HG02840 (cell line): ENCODE measurements at regions not wholly inside any gene's neighbourhood (a gene's known extent, or its start where the extent isn't known, plus 50 kb on each side); places are given as distances from the start of the nearest gene placed in this dataset.
"Not testable (repeated sequence)": the region's sequence is repeated elsewhere in the genome, so short reads cannot be mapped to it uniquely, and the experiment has no call there.

Experiments
- ATAC-seq: cut with Tn5 transposase; IDR thresholded peaks from one replicate; pipeline ENCODE4 v1.9.1; 2021; ENCODE audit warnings: mild to moderate bottlenecking, moderate library complexity, moderate number of reproducible peaks; ENCODE audit not compliant: unreplicated experiment, low FRiP score

- no peak for ATAC-seq
Observed at GRCh38 chr6:19694697-19695096, 142.5 kb upstream of the ID4 start.

DNA sequence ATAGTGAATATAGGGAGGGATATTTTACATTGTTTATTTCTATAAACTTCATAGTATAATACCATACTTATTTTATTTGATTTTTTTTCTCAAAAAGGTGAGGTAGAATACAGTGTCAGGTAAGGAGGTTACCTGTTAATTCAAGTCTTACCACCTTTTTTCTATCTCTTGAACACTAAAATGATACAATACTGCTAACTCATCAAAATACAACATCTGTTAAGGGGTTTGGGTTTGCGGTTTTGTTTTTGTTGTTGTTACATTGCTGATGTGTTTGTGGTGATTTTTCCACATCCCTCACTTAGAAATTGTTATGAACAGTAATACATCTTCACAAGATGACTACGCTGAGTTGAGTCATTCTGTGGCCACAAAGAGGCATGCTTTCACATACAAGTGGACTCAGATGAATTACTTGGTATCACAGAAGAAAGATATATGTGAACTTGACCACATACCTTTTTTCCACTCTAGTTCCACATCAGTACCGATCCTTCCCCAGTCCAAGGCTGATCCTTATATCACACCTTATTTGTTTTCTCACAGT lies 139.4 kb upstream of the ID4 start:
- no peak for ATAC-seq

DNA sequence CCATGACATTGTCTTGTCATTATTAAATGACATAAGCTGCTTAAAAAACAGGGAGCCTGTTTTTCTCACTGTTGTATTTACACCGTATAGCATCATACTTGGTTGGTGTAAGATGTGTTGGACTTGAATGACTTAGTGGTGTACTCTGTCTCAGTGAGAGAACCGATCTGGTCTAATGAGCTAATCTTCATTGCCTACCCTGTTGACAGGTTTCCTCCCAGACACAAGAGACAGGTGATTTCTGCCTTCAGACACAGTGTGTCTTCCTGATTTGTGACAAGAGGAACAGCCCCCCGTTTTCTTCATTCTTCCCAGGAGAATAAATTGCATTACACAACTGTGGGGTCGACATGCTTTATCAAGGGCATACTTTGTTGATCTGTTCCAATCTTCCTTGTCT lies 137.2 kb upstream of the ID4 start:
- ATAC-seq = no peak

GRCh38 chr6:19705606-19706005 lies 131.6 kb upstream of the ID4 start:
- no peak for ATAC-seq

GRCh38 chr6:19712012-19712688 lies 125.0 kb upstream of the ID4 start:
- no peak for ATAC-seq

- no peak for ATAC-seq
Observed at GRCh38 chr6:19712998-19713397, 124.2 kb upstream of the ID4 start.

DNA sequence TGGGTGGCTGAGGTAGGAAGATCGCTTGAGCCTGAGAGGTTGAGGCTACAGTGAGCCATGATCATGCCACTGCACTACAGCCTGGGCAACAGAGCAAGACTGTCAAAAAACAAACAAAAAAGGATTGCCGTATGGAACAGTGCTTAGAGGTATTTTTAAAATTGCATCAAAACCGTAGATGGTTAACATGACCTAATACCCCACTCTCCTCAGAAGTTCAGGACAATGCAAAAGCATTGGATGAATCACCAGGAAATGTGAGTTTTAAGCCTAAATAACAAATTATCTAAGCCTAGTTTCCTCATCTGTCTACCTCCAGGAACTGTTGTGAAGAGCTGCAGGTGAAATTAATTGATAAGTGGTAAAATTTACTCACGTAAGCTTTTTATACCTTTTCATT lies 123.8 kb upstream of the ID4 start:
- ATAC-seq = no peak

DNA sequence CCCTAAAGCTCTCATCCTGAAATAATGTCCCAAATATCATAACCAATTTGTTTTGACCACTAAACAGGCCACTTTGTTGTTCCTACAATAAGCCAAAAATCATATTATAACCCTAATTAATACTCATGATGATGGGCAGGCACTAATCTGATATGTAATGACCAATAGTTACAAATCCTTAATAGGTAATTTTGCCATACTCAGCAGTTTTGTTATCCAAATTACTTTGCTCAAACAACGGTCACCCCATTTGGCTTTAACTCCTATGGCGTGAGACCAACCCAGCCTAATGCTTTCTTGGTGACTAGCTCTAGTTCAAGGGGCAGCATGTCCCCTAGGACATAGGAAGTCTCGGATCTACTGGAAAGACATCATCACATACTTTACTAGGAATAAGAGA lies 123.2 kb upstream of the ID4 start:
- no peak for ATAC-seq

GRCh38 chr6:19714434-19715166 lies 122.6 kb upstream of the ID4 start:
- ATAC-seq = no peak

DNA sequence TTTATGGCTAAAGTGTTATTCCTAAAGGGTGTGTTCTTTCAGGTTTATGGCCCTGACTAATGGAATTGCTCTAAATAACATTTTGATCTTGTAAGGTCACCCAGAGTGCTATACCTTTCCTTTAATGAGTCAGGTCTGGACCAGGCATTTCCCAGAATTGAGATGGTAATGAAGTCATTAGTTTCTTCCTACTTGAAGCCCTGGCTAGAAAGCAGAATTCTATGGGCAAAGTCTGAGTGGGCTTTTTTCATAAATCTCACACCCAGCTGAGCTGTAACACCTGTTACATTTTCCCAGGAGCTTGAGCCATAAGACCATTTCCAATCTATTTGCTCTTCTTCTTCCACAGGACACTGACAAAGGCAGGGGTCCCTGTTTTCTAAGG lies 122.0 kb upstream of the ID4 start:
- ATAC-seq = no peak

DNA sequence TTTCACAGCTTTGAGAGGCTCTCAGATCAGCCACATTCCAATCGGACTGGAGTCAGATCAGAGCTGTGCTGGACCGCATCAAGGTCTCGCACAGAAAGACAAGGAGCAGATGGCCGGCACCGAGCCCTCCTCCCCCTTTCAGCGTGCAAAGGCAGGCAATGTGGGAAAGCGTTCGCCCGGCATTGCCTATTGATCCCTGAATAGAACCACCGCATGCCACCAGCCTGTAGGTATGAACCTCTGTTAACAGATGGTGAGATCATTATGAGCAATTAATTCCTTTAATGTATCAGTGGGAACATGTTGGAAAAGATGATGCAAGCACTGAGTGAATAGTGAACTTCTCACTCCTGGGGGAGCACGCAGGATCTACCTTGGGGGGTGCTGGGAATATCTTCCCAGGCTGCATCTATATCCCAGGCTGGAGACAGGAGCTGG lies 117.5 kb upstream of the ID4 start:
- ATAC-seq = no peak

DNA sequence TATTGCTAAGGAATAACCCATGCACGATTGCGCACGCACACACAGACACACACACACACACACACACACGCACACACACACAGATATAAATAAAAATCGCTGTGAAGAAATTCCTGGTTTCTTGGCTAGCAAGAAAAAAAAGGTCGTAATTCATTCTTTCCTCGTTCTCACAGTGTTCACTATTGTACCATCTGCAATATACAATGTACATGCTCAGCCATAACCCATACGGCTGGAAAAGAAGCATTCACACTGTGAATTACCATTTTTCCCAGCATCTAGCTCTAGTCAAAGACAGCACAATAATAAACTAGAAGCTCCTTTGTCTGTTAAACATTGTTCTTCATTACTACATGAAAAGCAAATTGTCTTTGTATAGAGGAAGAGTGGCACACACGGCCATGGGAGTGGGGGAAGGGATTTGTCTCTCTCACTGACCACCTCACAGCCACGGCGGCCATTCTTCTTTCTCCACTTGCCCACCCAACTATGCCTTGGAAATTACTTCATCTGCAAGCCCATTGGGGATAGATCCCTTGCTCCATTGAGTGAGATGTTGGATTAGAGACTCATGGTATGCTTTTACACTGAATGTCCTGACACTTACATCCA lies 115.3 kb upstream of the ID4 start:
- ATAC-seq = no peak

- no peak for ATAC-seq
Observed at GRCh38 chr6:19722999-19723398, 114.2 kb upstream of the ID4 start.

DNA sequence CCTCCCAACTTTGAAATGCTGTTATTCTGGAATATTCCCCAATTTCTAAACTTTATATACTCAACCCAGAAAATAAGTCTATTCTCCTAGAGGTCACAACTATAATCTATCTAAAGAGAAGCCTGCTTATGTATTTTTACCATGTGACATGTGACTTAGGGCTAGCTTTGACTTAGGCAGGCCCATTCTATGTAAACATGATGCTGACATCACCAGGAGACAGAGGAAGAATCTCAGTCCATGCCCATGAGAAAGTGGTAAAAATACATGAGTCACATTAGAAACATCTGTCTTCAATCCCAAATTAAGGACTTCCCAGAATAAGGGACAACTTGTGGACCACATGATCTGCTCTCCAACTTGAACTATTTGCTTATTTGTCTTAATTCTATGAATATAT lies 113.6 kb upstream of the ID4 start:
- no peak for ATAC-seq

GRCh38 chr6:19725436-19725835 lies 111.7 kb upstream of the ID4 start:
- ATAC-seq = not testable (repeated sequence)

DNA sequence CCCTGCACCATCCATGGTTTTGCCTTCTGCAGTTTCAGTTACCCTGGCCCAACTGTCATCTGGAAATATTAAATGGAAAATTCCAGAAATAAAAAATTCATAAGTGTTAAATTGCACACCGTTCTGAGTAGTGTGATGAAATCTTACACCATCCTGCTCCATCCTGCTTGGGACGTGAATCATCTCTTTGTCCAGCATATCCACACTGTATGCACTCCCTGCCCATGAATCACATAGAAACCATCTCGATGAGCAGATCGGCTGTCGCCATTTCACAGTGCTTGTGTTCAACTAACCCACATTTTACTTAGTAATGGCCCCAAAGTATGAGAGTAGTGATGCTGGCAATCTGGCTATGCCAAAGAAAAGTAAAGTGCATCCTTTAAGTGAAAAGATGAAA lies 105.9 kb upstream of the ID4 start:
- ATAC-seq = no peak

DNA sequence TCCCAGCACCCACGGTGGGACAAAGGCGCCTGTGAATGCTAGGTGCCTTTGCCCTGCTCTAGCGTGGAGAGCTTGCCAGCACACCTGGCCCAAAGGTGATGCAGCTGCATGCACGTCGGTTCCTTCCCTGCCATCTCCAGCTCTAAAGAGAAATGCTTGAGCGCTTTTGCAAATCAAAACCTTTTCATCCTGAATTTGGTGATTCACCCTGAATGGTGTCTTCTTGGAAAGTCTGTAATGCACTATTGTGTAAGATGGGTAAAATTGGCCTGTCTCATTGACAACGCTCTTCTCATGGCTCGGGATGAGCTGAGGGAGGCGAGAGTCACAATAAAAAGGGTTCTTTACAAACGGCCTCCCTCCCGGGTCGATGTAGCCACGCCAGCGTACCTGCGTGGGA lies 103.1 kb upstream of the ID4 start:
- ATAC-seq = no peak

GRCh38 chr6:19734519-19734918 lies 102.7 kb upstream of the ID4 start:
- no peak for ATAC-seq

GRCh38 chr6:19736066-19736465 lies 101.1 kb upstream of the ID4 start:
- no peak for ATAC-seq

GRCh38 chr6:19738010-19738409 lies 99.2 kb upstream of the ID4 start:
- no peak for ATAC-seq

- no peak for ATAC-seq
Observed at GRCh38 chr6:19749722-19750121, 87.4 kb upstream of the ID4 start.

DNA sequence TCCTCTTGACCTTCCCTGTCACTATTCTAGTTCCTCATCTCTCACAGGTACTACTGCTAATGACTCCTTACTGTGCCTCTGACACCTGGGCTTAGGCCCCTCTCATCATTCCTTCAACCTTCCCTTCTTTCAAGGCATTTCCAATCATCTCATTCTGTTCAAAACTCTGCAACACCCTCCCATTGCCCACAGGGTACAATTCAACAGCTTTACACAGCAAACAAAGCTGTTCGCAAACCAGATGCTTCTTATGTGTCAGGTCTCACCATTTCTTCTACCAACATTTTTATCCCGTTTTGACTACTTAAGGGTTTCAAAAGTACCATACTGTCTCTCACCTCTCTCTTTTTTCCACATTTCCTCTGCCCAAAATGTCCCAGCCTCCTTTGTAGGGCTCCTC lies 84.4 kb upstream of the ID4 start:
- ATAC-seq = no peak
